HCT116 (cell line): ENCODE measurements at regions not wholly inside any gene's neighbourhood (a gene's known extent, or its start where the extent isn't known, plus 50 kb on each side); places are given as distances from the start of the nearest gene placed in this dataset.

ENCODE experiments used
- ATAC-seq: fragments of 200-7000 bp; cut with Tn5 transposase; 2 replicates; pipeline ENCODE4 v1.9.1; 2020; ENCODE audit warnings: mild to moderate bottlenecking, moderate library complexity
- BruUV-seq: library from RNA; stranded (reverse); fragments of 400-500 nt; replicated peaks from 2 replicates; lab custom pipeline; 2021; lab: Mats Ljungman, UMichigan
- CTCF ChIA-PET: fragments of 300-600 bp; sonication (Branson Sonifier 250); formaldehyde crosslinking; loops from one replicate; lab custom pipeline; 2021; ENCODE audit warnings: antibody characterized with exemption; lab: Charles Lee
- POLR2A ChIA-PET: fragments of 300-600, 350-600 bp; sonication (Branson Sonifier 250); formaldehyde crosslinking; loops from one replicate; lab custom pipeline; 2021; ENCODE audit warnings: antibody characterized with exemption; lab: Charles Lee
- RAD21 ChIA-PET, 2 experiments: fragments of 300-600 bp; sonication (Branson Sonifier 250); formaldehyde crosslinking; loops; one replicate each; lab custom pipeline; 2023; ENCODE audit warnings: low total read pairs in 2 of 2; ENCODE audit not compliant: uncharacterized antibody in 2 of 2, unreplicated experiment in 2 of 2, low non-redundant PET in 1 of 2; lab: Charles Lee
- DNase-seq: peaks from one replicate; pipeline ENCODE4 v3.0.0-alpha.2; 2010; ENCODE audit warnings: low read depth, low spot score
- H2AFZ ChIP-seq: fragments of 200-600 bp; shearing (Covaris generic), sonication (generic); 2 replicates; pipeline ENCODE4 v1.6.1; 2017; ENCODE audit warnings: low read depth, mixed run types, mixed read lengths, antibody characterized with exemption, low read length; ENCODE audit not compliant: poor library complexity, severe bottlenecking
- H3K27ac ChIP-seq: 2 replicates; pipeline ENCODE4 v1.5.1; 2012; ENCODE audit warnings: low read depth, low read length
- H3K27me3 ChIP-seq: fragments of 200-600 bp; sonication (generic); 2 replicates; pipeline ENCODE4 v1.6.1; 2016; ENCODE audit warnings: mixed run types, low read length, mixed read lengths; ENCODE audit not compliant: insufficient read depth
- H3K36me3 ChIP-seq, 2 experiments: fragments of 200-500 bp in 1 of 2; fragments of 200-600 bp in 1 of 2; sonication (Bioruptor generic) in 1 of 2; sonication (generic) in 1 of 2; 2 replicates each; pipeline versions ENCODE4 v1.5.1 to v1.6.1; 2014 to 2016; ENCODE audit warnings: low read length in 2 of 2, inconsistent platforms in 1 of 2, mixed read lengths in 1 of 2, mixed run types in 1 of 2; ENCODE audit not compliant: insufficient read depth in 2 of 2, control insufficient read depth in 1 of 2
- H3K4me1 ChIP-seq, 2 experiments: fragments of 200-600 bp in 1 of 2; sonication (generic) in 1 of 2; 2 replicates each; pipeline versions ENCODE4 v1.5.1 to v1.6.1; 2012 to 2017; ENCODE audit warnings: low read length in 2 of 2, inconsistent platforms in 1 of 2, mild to moderate bottlenecking in 1 of 2, mixed read lengths in 1 of 2, mixed run types in 1 of 2, moderate library complexity in 1 of 2; ENCODE audit not compliant: insufficient read depth in 2 of 2, control insufficient read depth in 1 of 2
- H3K4me2 ChIP-seq: fragments of 200-600 bp; sonication (generic); 2 replicates; pipeline ENCODE4 v1.6.1; 2017; ENCODE audit warnings: mixed run types, low read length, mixed read lengths
- H3K4me3 ChIP-seq, 2 experiments: fragments of 200-600 bp in 1 of 2; sonication (generic) in 1 of 2; replicated peaks in 1 of 2; 2 replicates each; pipeline ENCODE4 v1.5.1; 2011 to 2016; ENCODE audit warnings: low read length in 2 of 2, control low read depth in 1 of 2, low read depth in 1 of 2, mild to moderate bottlenecking in 1 of 2, mixed read lengths in 1 of 2, mixed run types in 1 of 2
- H3K79me2 ChIP-seq: fragments of 200-600 bp; sonication (generic); 2 replicates; pipeline ENCODE4 v1.6.1; 2017; ENCODE audit warnings: mild to moderate bottlenecking, mixed run types, low read length, moderate library complexity, mixed read lengths; ENCODE audit not compliant: insufficient read depth
- H3K9ac ChIP-seq: fragments of 200-600 bp; sonication (generic); 2 replicates; pipeline ENCODE4 v1.6.1; 2016; ENCODE audit warnings: low read length, mixed read lengths
- H3K9me2 ChIP-seq: fragments of 200-600 bp; sonication (generic), shearing (Covaris generic); 2 replicates; pipeline ENCODE4 v1.6.1; 2017; ENCODE audit warnings: mixed run types, mild to moderate bottlenecking, moderate library complexity; ENCODE audit not compliant: insufficient read depth
- H3K9me3 ChIP-seq, 2 experiments: fragments of 200-500 bp in 1 of 2; fragments of 200-600 bp in 1 of 2; sonication (Bioruptor generic) in 1 of 2; sonication (generic) in 1 of 2; 2 replicates each; pipeline ENCODE4 v1.6.1; 2014 to 2017; ENCODE audit warnings: low read length in 2 of 2, mixed read lengths in 2 of 2, inconsistent platforms in 1 of 2, low read depth in 1 of 2, mild to moderate bottlenecking in 1 of 2, mixed run types in 1 of 2, moderate library complexity in 1 of 2; ENCODE audit not compliant: control insufficient read depth in 1 of 2, insufficient read depth in 1 of 2
- H4K20me1 ChIP-seq: fragments of 200-600 bp; sonication (generic), shearing (Covaris generic); 2 replicates; pipeline ENCODE4 v1.6.1; 2017; ENCODE audit warnings: mixed run types, mild to moderate bottlenecking, moderate library complexity; ENCODE audit not compliant: insufficient read depth
- ATF3 ChIP-seq: IDR thresholded peaks from 2 replicates; pipeline ENCODE4 v1.6.1; 2012
- CEBPB ChIP-seq: IDR thresholded peaks from 2 replicates; pipeline ENCODE4 v1.6.1; 2012; ENCODE audit warnings: low read depth
- CTCF ChIP-seq, 3 experiments: fragments of 200-600 bp in 1 of 3; sonication (generic) in 1 of 3; IDR thresholded peaks in 2 of 3; conservative IDR thresholded peaks in 1 of 3; 2 replicates each; pipeline ENCODE4 v1.5.1; 2012 to 2017; ENCODE audit warnings: low read depth in 2 of 3, low read length in 2 of 3, antibody characterized with exemption in 1 of 3, borderline replicate concordance in 1 of 3, control low read depth in 1 of 3, mild to moderate bottlenecking in 1 of 3, mixed read lengths in 1 of 3, mixed run types in 1 of 3, moderate library complexity in 1 of 3; ENCODE audit not compliant: insufficient read depth in 1 of 3
- EGR1 ChIP-seq: IDR thresholded peaks from 2 replicates; pipeline ENCODE4 v1.6.1; 2012; ENCODE audit warnings: low read depth
- EZH2 ChIP-seq: fragments of 200-600 bp; sonication (generic); IDR thresholded peaks from 2 replicates; pipeline ENCODE4 v1.6.1; 2017; ENCODE audit warnings: antibody characterized with exemption, mixed run types
- FOSL1 ChIP-seq: IDR thresholded peaks from 2 replicates; pipeline ENCODE4 v1.6.1; 2012; ENCODE audit warnings: low read depth
- JUND ChIP-seq: IDR thresholded peaks from 2 replicates; pipeline ENCODE4 v1.6.1; 2012
- POLR2A ChIP-seq: IDR thresholded peaks from 2 replicates; pipeline ENCODE4 v1.7.0; 2011; ENCODE audit warnings: borderline replicate concordance; ENCODE audit not compliant: insufficient read depth, insufficient read length; ENCODE audit errors: extremely low read depth
- POLR2AphosphoS5 ChIP-seq: IDR thresholded peaks from 2 replicates; pipeline ENCODE4 v1.6.1; 2011; ENCODE audit warnings: mild to moderate bottlenecking, low read depth, low read length, moderate library complexity
- SP1 ChIP-seq: IDR thresholded peaks from 2 replicates; pipeline ENCODE4 v1.6.1; 2012; ENCODE audit warnings: low read depth
- TCF7L2 ChIP-seq: IDR thresholded peaks from 2 replicates; pipeline ENCODE4 v1.7.0; 2011; ENCODE audit warnings: borderline replicate concordance, inconsistent platforms; ENCODE audit not compliant: insufficient read depth, insufficient read length; ENCODE audit errors: extremely low read depth
- YY1 ChIP-seq: IDR thresholded peaks from 2 replicates; pipeline ENCODE4 v1.6.1; 2011; ENCODE audit warnings: low read length, low read depth, moderate library complexity, mild to moderate bottlenecking; ENCODE audit not compliant: insufficient replicate concordance; ENCODE audit errors: extremely low read depth
- ZBTB33 ChIP-seq: IDR thresholded peaks from 2 replicates; pipeline ENCODE4 v1.6.1; 2011; ENCODE audit warnings: mild to moderate bottlenecking, low read length, moderate library complexity; ENCODE audit not compliant: insufficient replicate concordance; ENCODE audit errors: extremely low read depth
- ZFX ChIP-seq: fragments of 450-650 bp; IDR thresholded peaks from 2 replicates; pipeline ENCODE4 v1.6.1; 2017
- ZNF274 ChIP-seq: fragments of 200-500 bp; sonication (Bioruptor generic); IDR thresholded peaks from 2 replicates; pipeline ENCODE4 v1.6.1; 2014; ENCODE audit warnings: mild to moderate bottlenecking, low read depth, low read length, inconsistent platforms
- intact Hi-C: fragments of 100-400 bp; cut with micrococcal nuclease; formaldehyde crosslinking; loops from 2 replicates; pipeline ENCODE4 v1.10.0; 2022
- TF ChIP-seq, protein P1 (sequence below): IDR thresholded peaks from 2 replicates; pipeline ENCODE4 v1.6.1; 2012

DNA sequence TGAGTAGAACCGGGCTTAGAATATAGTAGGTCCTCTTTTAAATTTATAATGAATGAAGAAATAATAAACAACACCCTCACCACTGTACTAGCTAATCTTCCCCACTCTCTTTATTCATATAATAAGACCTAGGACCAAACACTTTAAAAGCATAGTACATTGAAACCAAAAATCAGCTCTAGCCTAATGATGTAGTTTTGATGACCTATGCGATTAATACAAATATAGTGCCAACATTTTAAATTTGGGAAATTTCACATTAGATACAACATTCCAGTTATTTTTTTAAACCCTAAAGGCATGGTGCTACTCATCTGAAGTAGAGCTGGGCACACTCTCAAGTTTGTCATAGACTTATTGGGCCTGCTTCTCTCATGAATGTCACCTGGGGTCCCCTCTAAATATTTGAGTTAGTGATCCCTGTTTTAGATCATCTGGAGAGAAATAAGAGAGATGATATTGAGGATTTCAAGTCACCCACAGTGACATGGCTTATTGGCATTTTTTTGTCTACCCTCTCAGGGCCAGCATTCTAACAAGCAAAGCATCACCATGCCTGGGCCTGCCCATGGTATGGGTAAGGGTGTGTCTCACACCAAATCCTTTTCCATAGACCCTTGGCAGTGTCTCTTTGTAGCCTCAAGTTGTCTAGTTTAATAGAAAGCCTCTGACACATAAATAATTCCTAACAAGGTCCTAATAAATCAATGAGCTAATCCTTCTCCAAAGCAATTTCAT, 319.8 kb downstream of the HIVEP2 start:
- no peak overlapping the region for H2AFZ ChIP-seq
- H3K9me3 ChIP-seq: no peaks in the 10 kb centered on the region
- H4K20me1 ChIP-seq: no peaks in the 10 kb centered on the region
- intact Hi-C loops: no loop called here
- no TSS peak for BruUV-seq
- no peak overlapping the region for H3K9ac ChIP-seq
- H3K27ac ChIP-seq: no peak overlapping the region
- no peaks in the 10 kb centered on the region for H3K4me1 ChIP-seq
- no peaks in the 10 kb centered on the region for H3K9me2 ChIP-seq
- H3K27me3 ChIP-seq: no peaks in the 10 kb centered on the region
- H3K4me2 ChIP-seq: no peak overlapping the region
- TF ChIP-seq POLR2A: no peak
- TF ChIP-seq JUND: no peak
- TF ChIP-seq TCF7L2: no peak
- TF ChIP-seq ATF3: no peak
- no peak for TF ChIP-seq YY1
- TF ChIP-seq SP1: no peak
- TF ChIP-seq, protein P1, sequence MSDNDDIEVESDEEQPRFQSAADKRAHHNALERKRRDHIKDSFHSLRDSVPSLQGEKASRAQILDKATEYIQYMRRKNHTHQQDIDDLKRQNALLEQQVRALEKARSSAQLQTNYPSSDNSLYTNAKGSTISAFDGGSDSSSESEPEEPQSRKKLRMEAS: no peak
- TF ChIP-seq CTCF (IDR thresholded peaks at IDR 0.05 in 2 of 3, conservative IDR thresholded peaks at IDR 0.05 in 1 of 3; ENCODE audit: borderline replicate concordance in 1 of 3, insufficient read depth in 1 of 3, low read depth in 2 of 3, low read length in 2 of 3): no peak
- TF ChIP-seq CEBPB: no peak
- TF ChIP-seq EGR1: no peak
- TF ChIP-seq FOSL1: no peak
- TF ChIP-seq EZH2: no peak
- no peak for TF ChIP-seq ZNF274
- TF ChIP-seq ZBTB33: no peak
- no peak for TF ChIP-seq ZFX
- no peak for TF ChIP-seq POLR2AphosphoS5
- no peak for ATAC-seq
- no peak for DNase-seq
- POLR2A ChIA-PET: no interaction called here
- H3K36me3 ChIP-seq: no peaks in the 10 kb centered on the region
- RAD21 ChIA-PET: no interaction called here
- CTCF ChIA-PET: no interaction called here
- H3K4me3 ChIP-seq: no peak overlapping the region
- no peaks in the 10 kb centered on the region for H3K79me2 ChIP-seq
